H1 (cell line): ENCODE measurements at regions not wholly inside any gene's neighbourhood (a gene's known extent, or its start where the extent isn't known, plus 50 kb on each side); places are given as distances from the start of the nearest gene placed in this dataset.

ENCODE experiments used
- CTCF ChIA-PET: fragments of 300-600 bp; sonication (Branson Sonifier 250); formaldehyde crosslinking; loops from one replicate; lab custom pipeline; 2021; ENCODE audit not compliant: partially characterized antibody; lab: Charles Lee
- POLR2A ChIA-PET: fragments of 300-600 bp; sonication (Branson Sonifier 250); formaldehyde crosslinking; loops from one replicate; lab custom pipeline; 2021; ENCODE audit warnings: inconsistent platforms; ENCODE audit not compliant: partially characterized antibody; lab: Charles Lee
- DNase-seq, 2 experiments: peaks; one replicate each; pipeline versions ENCODE4 v3.0.0 to v3.0.0-alpha.2; 2010 to 2022; ENCODE audit warnings: low spot score in 2 of 2, low read depth in 1 of 2, mixed read lengths in 1 of 2
- FAIRE-seq: peaks from 2 replicates; lab custom pipeline; 2011; peaks lifted over from hg19 to GRCh38; lab: Jason Lieb, UNC
- H2AFZ ChIP-seq: 2 replicates; pipeline ENCODE4 v1.8.1; 2012; ENCODE audit warnings: low read length, inconsistent platforms
- H2AK5ac ChIP-seq: 2 replicates; pipeline ENCODE4 v1.6.1; 2013; ENCODE audit warnings: low read depth, low read length
- H2BK120ac ChIP-seq: replicated peaks from 2 replicates; pipeline ENCODE3; 2013; ENCODE audit warnings: low read depth, low read length, inconsistent platforms
- H2BK12ac ChIP-seq: 2 replicates; pipeline ENCODE4 v1.6.1; 2013; ENCODE audit warnings: low read depth, low read length
- H2BK15ac ChIP-seq: 2 replicates; pipeline ENCODE4 v1.6.1; 2013; ENCODE audit warnings: low read length
- H2BK20ac ChIP-seq: 2 replicates; pipeline ENCODE4 v1.6.1; 2013; ENCODE audit warnings: low read length
- H2BK5ac ChIP-seq: 2 replicates; pipeline ENCODE4 v1.6.1; 2013; ENCODE audit warnings: low read depth, low read length
- H3K14ac ChIP-seq: 2 replicates; pipeline ENCODE4 v1.6.1; 2013; ENCODE audit warnings: inconsistent platforms; ENCODE audit not compliant: insufficient read length
- H3K18ac ChIP-seq: 2 replicates; pipeline ENCODE4 v1.6.1; 2013; ENCODE audit warnings: low read length; ENCODE audit errors: extremely low read depth
- H3K23ac ChIP-seq: 2 replicates; pipeline ENCODE4 v1.6.1; 2013; ENCODE audit warnings: inconsistent platforms; ENCODE audit not compliant: insufficient read length
- H3K23me2 ChIP-seq: 2 replicates; pipeline ENCODE4 v1.6.1; 2013; ENCODE audit warnings: low read depth, low read length
- H3K27ac ChIP-seq: 2 replicates; pipeline ENCODE4 v1.6.1; 2011; ENCODE audit warnings: low read depth, low read length, inconsistent platforms
- H3K27me3 ChIP-seq, 4 experiments: replicated peaks in 1 of 4; 1 replicate in 1 of 4; 2 replicates in 3 of 4; pipeline versions ENCODE4 v1.6.1 to v1.8.1; 2011 to 2013; ENCODE audit warnings: low read length in 3 of 4, mild to moderate bottlenecking in 3 of 4, inconsistent platforms in 2 of 4, mixed read lengths in 2 of 4, moderate library complexity in 1 of 4; ENCODE audit not compliant: control insufficient read depth in 3 of 4, insufficient read depth in 3 of 4; ENCODE audit errors: extremely low read depth in 1 of 4
- H3K36me3 ChIP-seq, 4 experiments: 2 replicates each; pipeline versions ENCODE4 v1.6.1 to v1.8.1; 2011 to 2013; ENCODE audit warnings: mild to moderate bottlenecking in 4 of 4, low read length in 3 of 4, moderate library complexity in 2 of 4, control low read depth in 1 of 4, inconsistent platforms in 1 of 4; ENCODE audit not compliant: insufficient read depth in 4 of 4, control insufficient read depth in 2 of 4
- H3K4ac ChIP-seq: replicated peaks from 2 replicates; pipeline ENCODE3; 2013; ENCODE audit warnings: low read length, low read depth, mixed read lengths, inconsistent platforms; ENCODE audit not compliant: insufficient read length
- H3K4me1 ChIP-seq, 4 experiments: replicated peaks in 1 of 4; 1 replicate in 1 of 4; 2 replicates in 3 of 4; pipeline versions ENCODE4 v1.6.1 to v1.8.1; 2011 to 2013; ENCODE audit warnings: low read length in 3 of 4, inconsistent platforms in 2 of 4, mixed read lengths in 1 of 4; ENCODE audit not compliant: insufficient read depth in 4 of 4, control insufficient read depth in 3 of 4
- H3K4me2 ChIP-seq, 2 experiments: 2 replicates each; pipeline versions ENCODE4 v1.6.1 to v1.8.1; 2011 to 2013; ENCODE audit warnings: low read depth in 2 of 2, low read length in 2 of 2, control low read depth in 1 of 2, inconsistent platforms in 1 of 2, mild to moderate bottlenecking in 1 of 2; ENCODE audit not compliant: insufficient read depth in 1 of 2
- H3K4me3 ChIP-seq, 4 experiments: fragments of 200-600, 300-600 bp in 1 of 4; sonication (generic), shearing (Covaris generic), sonication (Bioruptor Twin) in 1 of 4; 2 replicates each; pipeline versions ENCODE4 v1.5.1 to v1.8.1; 2011 to 2016; ENCODE audit warnings: low read length in 4 of 4, low read depth in 3 of 4, control low read depth in 2 of 4, inconsistent platforms in 2 of 4, mild to moderate bottlenecking in 2 of 4, mixed read lengths in 1 of 4, moderate library complexity in 1 of 4; ENCODE audit not compliant: insufficient read depth in 2 of 4; ENCODE audit errors: extremely low read depth in 1 of 4
- H3K56ac ChIP-seq: replicated peaks from 2 replicates; pipeline ENCODE3; 2013; ENCODE audit warnings: low read depth, mild to moderate bottlenecking, mixed read lengths, low read length, inconsistent platforms; ENCODE audit not compliant: insufficient read length
- H3K79me1 ChIP-seq: 2 replicates; pipeline ENCODE4 v1.6.1; 2013; ENCODE audit warnings: low read depth, low read length, control low read depth
- H3K79me2 ChIP-seq, 2 experiments: 2 replicates each; pipeline versions ENCODE4 v1.6.1 to v1.8.1; 2012 to 2013; ENCODE audit warnings: low read length in 2 of 2, mild to moderate bottlenecking in 2 of 2, inconsistent platforms in 1 of 2; ENCODE audit not compliant: insufficient read depth in 2 of 2, control insufficient read depth in 1 of 2
- H3K9ac ChIP-seq, 4 experiments: replicated peaks in 1 of 4; 1 replicate in 1 of 4; 2 replicates in 3 of 4; pipeline versions ENCODE4 v1.6.1 to v1.8.1; 2011 to 2013; ENCODE audit warnings: low read depth in 3 of 4, low read length in 3 of 4, control low read depth in 2 of 4, mild to moderate bottlenecking in 2 of 4, moderate library complexity in 2 of 4, inconsistent platforms in 1 of 4; ENCODE audit errors: extremely low read depth in 1 of 4
- H3K9me3 ChIP-seq, 2 experiments: 2 replicates each; pipeline versions ENCODE4 v1.6.1 to v1.8.1; 2012 to 2013; ENCODE audit warnings: mild to moderate bottlenecking in 2 of 2, moderate library complexity in 2 of 2, control low read depth in 1 of 2, inconsistent platforms in 1 of 2, low read depth in 1 of 2, low read length in 1 of 2, mixed read lengths in 1 of 2; ENCODE audit not compliant: insufficient read depth in 2 of 2
- H4K20me1 ChIP-seq, 2 experiments: replicated peaks in 1 of 2; 2 replicates each; pipeline versions ENCODE3 to v1.8.1; 2011 to 2013; ENCODE audit warnings: inconsistent platforms in 2 of 2, low read length in 2 of 2, mild to moderate bottlenecking in 1 of 2; ENCODE audit not compliant: insufficient read depth in 2 of 2, control insufficient read depth in 1 of 2
- H4K5ac ChIP-seq: 2 replicates; pipeline ENCODE4 v1.6.1; 2013; ENCODE audit warnings: low read length, low read depth, mixed read lengths, inconsistent platforms; ENCODE audit not compliant: insufficient read length
- H4K8ac ChIP-seq: 2 replicates; pipeline ENCODE4 v1.8.0; 2013; ENCODE audit warnings: mild to moderate bottlenecking, moderate library complexity, low read length, inconsistent platforms; ENCODE audit not compliant: insufficient read depth; ENCODE audit errors: extremely low read depth
- H4K91ac ChIP-seq: replicated peaks from 2 replicates; pipeline ENCODE3; 2013; ENCODE audit warnings: low read length, mixed read lengths, inconsistent platforms; ENCODE audit not compliant: insufficient read length
- ASH2L ChIP-seq: fragments of 200-600, 300-600 bp; sonication (generic); IDR thresholded peaks from one replicate; pipeline ENCODE4 v1.7.1; 2017; ENCODE audit warnings: low read length
- JUN ChIP-seq: IDR thresholded peaks from 2 replicates; pipeline ENCODE4 v1.6.1; 2011; ENCODE audit warnings: low read depth, mild to moderate bottlenecking, improper control_type of control experiment, low read length
- KDM1A ChIP-seq: fragments of 200-600, 300-600 bp; sonication (generic); IDR thresholded peaks from 2 replicates; pipeline ENCODE4 v1.7.1; 2016; ENCODE audit warnings: mild to moderate bottlenecking, low read length, borderline replicate concordance
- KDM5A ChIP-seq: fragments of 200-600 bp; IDR thresholded peaks from 2 replicates; pipeline ENCODE4 v1.7.1; 2012; ENCODE audit warnings: mild to moderate bottlenecking, low read length, inconsistent platforms, mixed read lengths
- WGBS, 2 experiments: shearing (Covaris generic) in 1 of 2; methylation state at CpG; one replicate each; pipeline versions ENCODE4 v1.1.6 to v1.1.7; 2013 to 2015; ENCODE audit warnings: low lambda C conversion rate in 2 of 2, mixed read lengths in 2 of 2, inconsistent platforms in 1 of 2, low coverage in 1 of 2, missing lambda C conversion rate in 1 of 2; ENCODE audit not compliant: insufficient replicate concordance in 2 of 2, insufficient coverage in 1 of 2, insufficient read length in 1 of 2; ENCODE audit errors: extremely low coverage in 1 of 2, missing lambda C conversion rate in 1 of 2; 5-methylcytosine and 5-hydroxymethylcytosine counted together

GRCh38 chr16:11492808-11493530 lies 93.8 kb downstream of the LITAF start:
- Histone ChIP-seq H2BK5ac (peak overlapping the region; percentile 74), H4K91ac (peak overlapping the region; percentile 90), H3K4ac (peak overlapping the region; percentile 27), H3K23me2 (peaks cover 7% of the 10 kb centered on the region), H3K79me1 (no peaks in the 10 kb centered on the region; the same call in none of the 2 replicates), H3K4me3 (peak overlapping the region; percentile 42 to 81 (median 72)), H3K14ac (no peak overlapping the region), H2BK120ac (peak overlapping the region; percentile 85), H2BK15ac (peak overlapping the region; percentile 5; the same call in 1 of the 2 replicates), H3K27me3 (no peaks in the 10 kb centered on the region), H2BK12ac (peak overlapping the region; percentile 52), H3K23ac (no peak overlapping the region), H3K9me3 (0 out of 4 replicates have a peak, but pooled peaks cover 0 to 3% of the 10 kb centered on the region in 2 experiments), H3K18ac (peak overlapping the region; percentile 33), H4K5ac (peak overlapping the region; percentile 53), H4K8ac (no peak overlapping the region; the same call in 1 of the 2 replicates), H3K36me3 (peaks cover 0 to 11% (median 0%) of the 10 kb centered on the region in 4 experiments; a peak in 2 of 8 replicates), H4K20me1 (no peaks in the 10 kb centered on the region), H3K4me2 (peak overlapping the region; percentile 78 to 82), H2AK5ac (peak overlapping the region; percentile 9; the same call in 1 of the 2 replicates), H2BK20ac (0 out of 2 replicates have a peak overlapping the region, but pooled peaks have one; percentile 34), H3K56ac (peak overlapping the region; percentile 75), H3K4me1 (peaks cover 6 to 26% (median 13%) of the 10 kb centered on the region in 4 experiments), H3K9ac (peak overlapping the region in 3 of 4 experiments; percentile 13 to 63 (median 60); a peak in 4 of 7 replicates), H3K27ac (peak overlapping the region; percentile 71; the same call in 1 of the 2 replicates), H2AFZ (0 out of 2 replicates have a peak overlapping the region, but pooled peaks have one; percentile 90), H3K79me2 (peaks cover 0 to 3% of the 10 kb centered on the region in 2 experiments; a peak in 1 of 4 replicates)
- 88% methylated on average over 4 of the region's 4 CpGs; no CpG with 5 or more reads in 1 of the 2 experiments for WGBS, 2 experiments
- FAIRE-seq, result no peak
- ChIA-PET POLR2A (interaction anchor here (0.6 kb wide), 1 partner anchor 143 kb away, joined by 3 read pairs; no protein-coding TSS in a partner anchor), CTCF (interaction anchor here (0.6 to 1.0 kb wide), 2 partner anchors 87 to 159 kb away, joined by 3 read pairs; no protein-coding TSS in a partner anchor)
- no peak for TF ChIP-seq JUN
- 0 out of 2 replicates have a peak, but pooled peaks have one; percentile 12 for TF ChIP-seq KDM1A
- TF ChIP-seq KDM5A, result no peak
- peak; percentile 30 for TF ChIP-seq ASH2L
- DNase-seq, result no peak
